Inferior parietal cortex (tissue), 1 donor: ENCODE measurements at regions not wholly inside any gene's neighbourhood (a gene's known extent, or its start where the extent isn't known, plus 50 kb on each side); places are given as distances from the start of the nearest gene placed in this dataset.
"Not testable (repeated sequence)": the region's sequence is repeated elsewhere in the genome, so short reads cannot be mapped to it uniquely, and the experiment has no call there.

ENCODE experiments used
- DNase-seq: peaks from one replicate; pipeline ENCODE4 v3.0.0-alpha.2; 2016; ENCODE audit errors: extremely low spot score

GRCh38 chr17:71071041-71071440, 901.7 kb downstream of the KCNJ2 start:
- no peak for DNase-seq

- no peak for DNase-seq
These were observed 902.5 kb downstream of the KCNJ2 start for GRCh38 chr17:71071837-71072236.

DNA sequence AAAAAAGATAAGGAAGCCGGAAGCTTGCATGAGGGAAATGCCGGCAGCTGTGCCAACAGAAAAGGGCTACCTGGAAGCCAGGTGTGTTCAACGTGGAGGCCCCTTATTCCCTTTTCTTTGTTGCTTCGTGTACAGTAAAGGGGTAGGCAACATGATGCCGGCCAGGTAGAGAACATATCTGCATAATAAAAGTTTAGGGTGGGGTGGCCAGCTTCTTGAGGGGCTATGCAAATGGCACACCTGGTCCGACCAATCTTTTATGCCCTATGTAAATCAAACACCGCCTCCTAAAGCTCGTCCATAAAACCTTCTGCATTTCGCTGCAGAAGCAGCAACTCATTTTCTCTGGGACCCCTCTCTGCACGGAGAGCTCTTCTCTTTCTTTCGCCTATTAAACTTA, 911.6 kb downstream of the KCNJ2 start:
- no peak for DNase-seq

DNA sequence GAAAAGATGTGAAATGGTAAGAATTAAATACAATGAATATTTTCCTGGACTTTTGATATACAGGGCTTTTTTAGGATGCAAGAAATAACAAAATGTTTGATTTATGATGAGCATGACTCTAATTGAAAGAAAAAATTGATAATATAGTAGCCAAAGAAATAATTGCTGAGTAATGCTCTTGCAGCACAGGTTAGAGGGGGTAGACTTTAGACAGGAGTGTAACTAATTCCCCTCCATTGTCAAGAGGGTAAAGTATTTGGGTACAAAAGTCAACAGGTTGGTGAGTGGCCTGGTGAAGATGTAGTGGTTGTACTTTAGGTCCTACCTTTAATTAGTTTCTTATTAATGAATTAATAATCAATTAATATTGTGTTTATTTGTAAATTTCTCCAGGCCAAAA, 912.3 kb downstream of the KCNJ2 start:
- no peak for DNase-seq

GRCh38 chr17:71084219-71084618, 914.9 kb downstream of the KCNJ2 start:
- no peak for DNase-seq

DNA sequence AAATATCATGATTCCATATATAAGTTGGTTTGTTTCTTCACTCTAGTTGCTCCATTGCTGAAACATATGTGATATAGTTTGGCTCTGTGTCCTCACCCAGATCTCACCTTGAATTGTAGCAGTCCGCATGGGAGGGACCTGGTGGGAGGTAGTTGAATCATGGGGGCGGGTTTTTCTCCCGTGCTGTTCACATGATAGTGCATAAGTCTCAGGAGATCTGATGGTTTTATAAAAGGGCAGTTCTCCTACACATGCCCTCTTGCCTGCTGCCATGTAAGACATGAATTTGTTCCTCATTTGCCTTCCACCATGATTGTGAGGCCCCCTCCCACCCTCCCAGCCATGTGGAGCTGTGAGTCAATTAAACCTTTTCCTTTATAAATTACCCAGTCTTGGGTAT, 915.5 kb downstream of the KCNJ2 start:
- DNase-seq = no peak

DNA sequence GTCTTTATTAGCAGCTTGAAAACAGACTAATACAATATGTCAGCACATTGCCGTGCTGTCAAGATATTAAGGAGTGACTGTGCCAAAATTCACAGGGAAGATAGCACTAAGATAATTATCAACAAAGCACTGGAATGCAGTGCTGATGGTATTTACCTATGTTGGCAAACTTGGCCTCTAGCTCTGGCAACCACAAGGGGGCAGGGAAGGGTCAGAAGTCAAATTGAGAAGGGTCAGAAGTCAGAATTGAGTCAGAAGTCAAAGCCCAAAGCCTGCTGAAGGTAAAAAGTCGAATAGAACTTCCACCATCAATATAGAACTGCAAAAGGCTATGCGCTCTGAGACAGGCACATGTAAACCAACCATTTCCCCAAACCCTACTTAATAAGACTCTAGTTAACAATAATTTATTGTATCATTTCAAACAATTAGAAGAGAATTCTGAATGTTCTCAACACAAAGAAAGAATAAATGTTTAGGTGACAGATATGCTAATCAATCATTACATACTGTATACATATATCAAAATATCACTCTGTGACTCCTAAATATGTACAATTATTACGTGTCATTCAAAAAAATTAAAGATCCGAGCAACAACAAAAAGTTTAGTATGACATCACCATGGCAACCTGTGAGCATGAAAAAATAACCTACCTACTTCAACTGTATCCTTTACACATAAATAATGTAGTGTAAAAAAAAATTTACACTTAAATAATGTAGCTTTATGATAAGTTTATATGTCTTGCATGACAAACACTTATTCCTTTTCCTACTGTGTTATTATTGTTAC, 916.1 kb downstream of the KCNJ2 start:
- no peak for DNase-seq

- no peak for DNase-seq
These were observed 920.1 kb downstream of the KCNJ2 start for GRCh38 chr17:71089431-71089830.

DNA sequence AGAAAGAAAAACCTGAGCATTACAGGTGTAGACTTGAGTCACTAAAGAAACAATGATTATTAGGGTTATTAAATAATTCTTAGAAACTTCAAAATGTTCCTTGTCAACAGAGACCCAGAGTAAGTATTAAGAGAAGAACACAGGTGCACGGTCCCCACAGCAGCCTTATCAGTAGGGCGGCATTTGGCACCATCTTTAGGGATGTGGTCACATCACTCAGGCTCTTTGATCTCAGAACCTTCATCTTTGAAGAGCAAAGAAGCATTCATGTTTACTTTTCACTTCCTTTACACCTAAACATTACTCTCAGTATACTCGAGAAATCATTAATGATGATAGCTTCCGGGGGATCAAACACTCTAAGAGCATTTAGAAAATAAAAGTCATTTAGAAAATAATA, 928.7 kb downstream of the KCNJ2 start:
- DNase-seq = no peak

DNA sequence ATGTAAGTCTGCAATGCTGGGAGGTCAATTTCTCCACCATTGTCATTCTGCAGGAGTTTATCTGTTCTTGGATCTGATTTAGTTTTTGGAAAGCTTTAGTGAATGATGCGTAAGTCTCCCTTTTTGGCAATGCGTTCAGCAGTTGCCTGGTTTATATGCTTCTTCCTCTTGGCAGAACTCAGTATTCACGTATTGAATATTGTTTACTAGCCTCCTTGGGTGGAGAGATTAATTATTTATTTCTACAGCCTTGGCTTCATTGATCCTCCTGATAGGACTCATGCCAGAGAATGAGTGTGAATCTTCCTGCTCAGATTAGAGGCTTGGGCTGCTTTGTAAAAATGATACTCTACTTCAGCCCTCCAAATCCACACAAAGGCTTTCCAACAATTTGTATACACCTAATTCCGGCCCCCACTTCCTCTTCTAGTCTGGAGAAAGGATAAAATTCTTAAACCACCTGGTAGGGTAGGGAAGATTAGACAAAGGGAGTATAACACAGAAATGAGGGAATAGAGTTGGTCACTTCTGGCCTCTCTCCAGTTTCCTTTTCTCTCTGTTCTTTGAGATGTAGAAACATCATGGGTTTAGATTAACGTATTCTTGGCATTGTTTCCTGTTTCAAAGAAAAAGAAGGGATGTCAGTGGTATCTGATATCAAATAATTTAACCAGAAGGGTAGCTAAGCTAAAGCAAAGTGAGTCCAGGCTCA, 929.8 kb downstream of the KCNJ2 start:
- no peak for DNase-seq

GRCh38 chr17:71102777-71103176, 933.4 kb downstream of the KCNJ2 start:
- DNase-seq = no peak

- no peak for DNase-seq
These were observed 934.9 kb downstream of the KCNJ2 start for GRCh38 chr17:71104225-71104624.

DNA sequence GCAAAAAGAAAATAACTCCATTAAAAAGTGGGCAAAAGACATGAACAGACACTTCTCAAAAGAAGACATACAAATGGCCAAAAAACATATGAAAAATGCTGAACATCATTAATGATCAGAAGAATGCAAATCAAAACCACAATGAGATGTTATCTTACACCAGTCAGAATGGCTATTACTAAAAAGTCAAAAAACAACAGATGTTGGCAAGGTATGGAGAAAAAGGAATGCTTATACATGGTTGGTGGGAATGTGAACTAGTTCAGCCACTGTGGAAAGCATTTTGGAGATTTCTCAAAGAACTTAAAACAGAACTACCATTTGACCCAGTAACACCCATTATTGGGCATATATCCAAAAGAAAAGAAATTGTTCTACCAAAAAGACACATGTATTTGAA, 936.7 kb downstream of the KCNJ2 start:
- DNase-seq = not testable (repeated sequence)

DNA sequence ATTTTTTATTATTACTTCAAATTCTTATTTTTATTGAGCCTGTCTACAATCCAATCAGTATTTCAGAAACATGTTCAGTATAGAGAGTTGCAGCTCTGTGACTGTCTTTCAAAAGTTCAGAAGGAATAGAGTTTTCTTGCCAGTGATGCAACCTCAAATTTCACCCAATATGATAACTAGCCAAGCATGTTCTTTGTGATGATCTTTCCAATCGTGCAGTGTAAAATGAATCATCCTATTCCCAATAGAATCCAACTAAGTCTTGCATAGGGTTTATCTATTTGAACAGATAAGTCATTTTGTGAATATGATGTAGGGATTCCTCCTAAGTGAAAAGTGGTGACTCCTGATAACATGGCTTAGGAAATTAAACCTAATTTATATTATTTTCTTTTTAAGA, 937.8 kb downstream of the KCNJ2 start:
- no peak for DNase-seq

DNA sequence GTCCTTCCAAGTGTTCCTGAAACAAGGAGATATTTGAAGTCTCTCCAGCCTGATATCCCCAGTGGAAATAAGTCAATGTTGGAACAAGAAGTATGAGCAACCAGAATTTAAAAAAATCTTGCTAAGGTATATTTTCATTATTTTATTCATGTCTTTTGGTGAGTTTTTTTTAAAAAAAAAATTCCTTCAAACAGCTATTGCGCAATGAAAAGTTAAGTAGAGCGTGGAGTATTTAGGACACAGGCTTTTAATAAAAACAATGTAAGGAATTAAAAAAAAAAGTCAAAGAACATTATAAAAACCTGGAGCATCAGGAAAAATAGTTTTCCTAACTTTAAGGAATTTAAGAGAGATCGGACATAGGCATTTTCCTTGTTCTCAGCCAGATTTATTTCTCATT, 940.4 kb downstream of the KCNJ2 start:
- no peak for DNase-seq

DNA sequence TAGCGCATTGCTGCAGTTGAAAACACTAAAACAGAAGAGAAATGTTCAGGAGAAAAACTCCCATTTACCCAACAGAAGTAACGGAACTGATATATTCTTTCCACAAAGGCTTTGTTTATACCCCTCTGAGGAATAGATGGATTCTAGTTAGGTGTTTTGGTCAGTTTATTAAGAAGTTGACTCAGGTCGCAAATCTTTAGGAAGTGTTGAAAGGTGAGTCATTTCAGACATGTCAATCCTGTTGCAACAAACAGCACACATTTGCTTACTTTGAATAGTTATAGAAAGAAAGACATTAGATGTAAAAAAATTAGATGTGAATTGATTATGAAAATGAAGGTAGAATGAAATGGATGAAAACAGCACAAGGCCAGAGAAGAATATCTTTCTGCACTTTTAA, 941.0 kb downstream of the KCNJ2 start:
- no peak for DNase-seq

DNA sequence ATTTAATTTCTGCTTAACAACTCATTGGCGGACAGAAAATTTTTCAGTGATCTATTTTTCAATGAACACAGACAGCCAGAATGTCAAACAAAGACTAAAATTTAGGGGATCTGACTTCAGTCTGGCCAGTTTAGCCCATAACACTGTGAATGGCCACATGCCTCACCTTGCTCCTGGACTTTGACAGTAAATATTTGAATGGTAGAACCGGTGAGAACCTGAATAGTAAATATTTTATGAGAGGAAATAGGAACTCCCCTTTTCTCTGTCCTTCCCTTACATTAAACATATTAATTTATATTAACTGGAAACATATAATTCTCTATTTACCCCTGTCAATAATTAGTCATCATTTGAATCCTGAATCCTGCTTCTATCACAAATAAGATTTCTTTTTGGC, 942.1 kb downstream of the KCNJ2 start:
- no peak for DNase-seq

- DNase-seq = no peak
These were observed 942.6 kb downstream of the KCNJ2 start for GRCh38 chr17:71111934-71112333.

GRCh38 chr17:71113347-71113746, 944.0 kb downstream of the KCNJ2 start:
- no peak for DNase-seq

- DNase-seq = no peak
These were observed 945.8 kb downstream of the KCNJ2 start for GRCh38 chr17:71114911-71115668.

GRCh38 chr17:71115669-71115972, 946.3 kb downstream of the KCNJ2 start:
- no peak for DNase-seq

- no peak for DNase-seq
These were observed 948.1 kb downstream of the KCNJ2 start for GRCh38 chr17:71117466-71117865.

DNA sequence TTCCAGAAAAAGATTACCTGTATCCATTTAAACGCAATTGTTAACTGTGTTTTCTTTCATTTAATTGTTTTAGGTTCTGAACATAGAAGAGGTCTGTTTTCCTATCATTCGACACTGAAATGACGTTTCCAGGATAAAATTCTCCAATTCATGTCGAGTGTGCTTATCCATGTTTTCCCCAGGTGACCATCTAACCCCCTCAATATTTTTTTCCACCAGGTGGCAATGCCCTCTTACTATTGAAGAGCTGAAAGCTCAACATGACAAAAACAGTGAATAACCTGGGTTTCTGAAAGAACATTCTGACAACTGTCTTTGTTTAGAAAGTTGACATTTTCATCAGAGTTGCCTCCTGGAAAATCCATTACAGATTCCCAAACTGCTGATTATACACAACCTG, 948.7 kb downstream of the KCNJ2 start:
- no peak for DNase-seq
